Muscle of arm (tissue), 1 donor: ENCODE measurements at regions not wholly inside any gene's neighbourhood (a gene's known extent, or its start where the extent isn't known, plus 50 kb on each side); places are given as distances from the start of the nearest gene placed in this dataset.
"Not testable (repeated sequence)": the region's sequence is repeated elsewhere in the genome, so short reads cannot be mapped to it uniquely, and the experiment has no call there.

Source experiments
- DNase-seq: peaks from one replicate; pipeline ENCODE4 v3.0.0-alpha.2; 2013

- no peak for DNase-seq
These were observed 565.4 kb upstream of the NRP1 start for GRCh38 chr10:33899578-33900531.

- no peak for DNase-seq
These were observed 562.9 kb upstream of the NRP1 start for GRCh38 chr10:33897291-33897752.

- DNase-seq: peak; percentile 80
These were observed 559.0 kb upstream of the NRP1 start for GRCh38 chr10:33893506-33893905.

- no peak for DNase-seq
These were observed 554.9 kb upstream of the NRP1 start for GRCh38 chr10:33889371-33889770.

GRCh38 chr10:33887188-33887587, 552.7 kb upstream of the NRP1 start:
- no peak for DNase-seq

GRCh38 chr10:33886299-33886698, 551.8 kb upstream of the NRP1 start:
- no peak for DNase-seq

- DNase-seq: no peak
These were observed 550.1 kb upstream of the NRP1 start for GRCh38 chr10:33884604-33885003.

- no peak for DNase-seq
These were observed 549.4 kb upstream of the NRP1 start for GRCh38 chr10:33883881-33884280.

- no peak for DNase-seq
These were observed 548.5 kb upstream of the NRP1 start for GRCh38 chr10:33882996-33883395.

GRCh38 chr10:33880291-33880690, 545.8 kb upstream of the NRP1 start:
- no peak for DNase-seq

GRCh38 chr10:33878238-33878786, 543.8 kb upstream of the NRP1 start:
- DNase-seq: no peak

- DNase-seq: no peak
These were observed 542.3 kb upstream of the NRP1 start for GRCh38 chr10:33876584-33877400.

- no peak for DNase-seq
These were observed 541.6 kb upstream of the NRP1 start for GRCh38 chr10:33875924-33876583.

GRCh38 chr10:33871061-33871956, 536.8 kb upstream of the NRP1 start:
- DNase-seq: no peak

GRCh38 chr10:33869481-33869880, 535.0 kb upstream of the NRP1 start:
- no peak for DNase-seq

- DNase-seq: peak; percentile 81
These were observed 534.6 kb upstream of the NRP1 start for GRCh38 chr10:33869028-33869427.

GRCh38 chr10:33867199-33867789, 532.8 kb upstream of the NRP1 start:
- not testable (repeated sequence) for DNase-seq

GRCh38 chr10:33863352-33863751, 528.9 kb upstream of the NRP1 start:
- no peak for DNase-seq

GRCh38 chr10:33862536-33863105, 528.2 kb upstream of the NRP1 start:
- DNase-seq: no peak

- no peak for DNase-seq
These were observed 527.4 kb upstream of the NRP1 start for GRCh38 chr10:33861833-33862232.
